Left renal cortex interstitium (tissue), 4 donors: ENCODE measurements at regions not wholly inside any gene's neighbourhood (a gene's known extent, or its start where the extent isn't known, plus 50 kb on each side); places are given as distances from the start of the nearest gene placed in this dataset.

Experiments used
- DNase-seq, 4 donors: peaks; one replicate each; pipeline ENCODE4 v3.0.0-alpha.2; 2013; ENCODE audit warnings: low read depth in 4 of 4, low spot score in 2 of 4, missing footprints in 1 of 4

- DNase-seq: no peak
Measured at GRCh38 chr2:58967736-58968135, 726.6 kb upstream of the FANCL start.

GRCh38 chr2:58965602-58966001 is 724.5 kb upstream of the FANCL start:
- no peak for DNase-seq

GRCh38 chr2:58959996-58960395 is 718.9 kb upstream of the FANCL start:
- no peak for DNase-seq

GRCh38 chr2:58957188-58957840 is 716.2 kb upstream of the FANCL start:
- DNase-seq: no peak

- no peak for DNase-seq
Measured at GRCh38 chr2:58954880-58955385, 713.8 kb upstream of the FANCL start.

- DNase-seq: no peak
Measured at GRCh38 chr2:58951722-58952121, 710.6 kb upstream of the FANCL start.

- DNase-seq: no peak
Measured at GRCh38 chr2:58950795-58951462, 709.8 kb upstream of the FANCL start.

- DNase-seq: no peak
Measured at GRCh38 chr2:58939388-58939787, 698.3 kb upstream of the FANCL start.

GRCh38 chr2:58938988-58939387 is 697.9 kb upstream of the FANCL start:
- no peak for DNase-seq

GRCh38 chr2:58932801-58933200 is 691.7 kb upstream of the FANCL start:
- no peak for DNase-seq

GRCh38 chr2:58930537-58930936 is 689.4 kb upstream of the FANCL start:
- DNase-seq: no peak

GRCh38 chr2:58928973-58929372 is 687.8 kb upstream of the FANCL start:
- no peak for DNase-seq

- no peak for DNase-seq
Measured at GRCh38 chr2:58928391-58928790, 687.3 kb upstream of the FANCL start.

GRCh38 chr2:58926112-58926511 is 685.0 kb upstream of the FANCL start:
- no peak for DNase-seq

- DNase-seq: no peak
Measured at GRCh38 chr2:58925676-58926081, 684.6 kb upstream of the FANCL start.

GRCh38 chr2:58923869-58924268 is 682.7 kb upstream of the FANCL start:
- no peak for DNase-seq

- no peak for DNase-seq
Measured at GRCh38 chr2:58922245-58922644, 681.1 kb upstream of the FANCL start.

- DNase-seq: no peak
Measured at GRCh38 chr2:58921676-58922075, 680.6 kb upstream of the FANCL start.

- no peak for DNase-seq
Measured at GRCh38 chr2:58920001-58920400, 678.9 kb upstream of the FANCL start.

GRCh38 chr2:58919316-58919715 is 678.2 kb upstream of the FANCL start:
- no peak for DNase-seq

GRCh38 chr2:58918141-58918540 is 677.0 kb upstream of the FANCL start:
- no peak for DNase-seq

GRCh38 chr2:58917596-58917995 is 676.5 kb upstream of the FANCL start:
- DNase-seq: no peak
